Activated CD4-positive, alpha-beta T cell treated with anti-CD3 and anti-CD28 coated beads, Interleukin-2, amount 10 ng/mL, durations not matched to agents 24 days and 14 days (primary cell): ENCODE measurements at regions not wholly inside any gene's neighbourhood (a gene's known extent, or its start where the extent isn't known, plus 50 kb on each side); places are given as distances from the start of the nearest gene placed in this dataset.

Experiments
- DNase-seq: peaks from one replicate; pipeline ENCODE4 v3.0.0; 2022
- H3K27ac Mint-ChIP-seq: one replicate; pipeline ENCODE4 v1.8.0; 2022; ENCODE audit warnings: mild to moderate bottlenecking, mixed read lengths
- H3K27me3 Mint-ChIP-seq: one replicate; pipeline ENCODE4 v1.8.0; 2022; ENCODE audit warnings: mixed read lengths
- H3K36me3 Mint-ChIP-seq: one replicate; pipeline ENCODE4 v1.8.0; 2022; ENCODE audit warnings: low read depth, mild to moderate bottlenecking, mixed read lengths
- H3K4me1 Mint-ChIP-seq: one replicate; pipeline ENCODE4 v1.8.0; 2021; ENCODE audit warnings: mixed read lengths
- H3K4me3 Mint-ChIP-seq: one replicate; pipeline ENCODE4 v1.8.0; 2022; ENCODE audit warnings: mild to moderate bottlenecking, moderate library complexity, mixed read lengths
- H3K9me3 Mint-ChIP-seq: one replicate; pipeline ENCODE4 v1.8.0; 2021; ENCODE audit warnings: mixed read lengths
- intact Hi-C: fragments of 100-400 bp; cut with micrococcal nuclease; formaldehyde crosslinking; loops from one replicate; pipeline ENCODE4 v1.15.1; 2023

GRCh38 chr20:19077370-19078220 lies 134.8 kb upstream of the SLC24A3 start:
- no peaks in the 10 kb centered on the region for H3K36me3 Mint-ChIP-seq
- H3K4me3 Mint-ChIP-seq, result no peak overlapping the region
- H3K27ac Mint-ChIP-seq, result no peak overlapping the region
- H3K4me1 Mint-ChIP-seq, result peaks cover 3% of the 10 kb centered on the region
- H3K27me3 Mint-ChIP-seq, result no peaks in the 10 kb centered on the region
- H3K9me3 Mint-ChIP-seq, result no peaks in the 10 kb centered on the region
- no peak for DNase-seq
- intact Hi-C loops, result no loop called here

GRCh38 chr20:19078448-19079373 lies 133.7 kb upstream of the SLC24A3 start:
- Mint-ChIP-seq H3K4me3 (no peak overlapping the region), H3K27ac (no peak overlapping the region), H3K9me3 (no peaks in the 10 kb centered on the region), H3K27me3 (no peaks in the 10 kb centered on the region), H3K4me1 (peaks cover 3% of the 10 kb centered on the region), H3K36me3 (no peaks in the 10 kb centered on the region)
- DNase-seq, result no peak
- intact Hi-C loops, result no loop called here

GRCh38 chr20:19079536-19080299 lies 132.7 kb upstream of the SLC24A3 start:
- DNase-seq, result no peak
- intact Hi-C loops, result no loop called here
- no peaks in the 10 kb centered on the region for H3K27me3 Mint-ChIP-seq
- H3K4me3 Mint-ChIP-seq, result no peak overlapping the region
- no peaks in the 10 kb centered on the region for H3K9me3 Mint-ChIP-seq
- no peak overlapping the region for H3K27ac Mint-ChIP-seq
- peaks cover 3% of the 10 kb centered on the region for H3K4me1 Mint-ChIP-seq
- no peaks in the 10 kb centered on the region for H3K36me3 Mint-ChIP-seq

GRCh38 chr20:19081937-19082336 lies 130.5 kb upstream of the SLC24A3 start:
- no peak overlapping the region for H3K27ac Mint-ChIP-seq
- H3K4me3 Mint-ChIP-seq, result no peak overlapping the region
- no peaks in the 10 kb centered on the region for H3K36me3 Mint-ChIP-seq
- H3K4me1 Mint-ChIP-seq, result no peaks in the 10 kb centered on the region
- intact Hi-C loops, result no loop called here
- no peaks in the 10 kb centered on the region for H3K9me3 Mint-ChIP-seq
- H3K27me3 Mint-ChIP-seq, result no peaks in the 10 kb centered on the region
- DNase-seq, result no peak

GRCh38 chr20:19083136-19083621 lies 129.3 kb upstream of the SLC24A3 start:
- H3K36me3 Mint-ChIP-seq, result no peaks in the 10 kb centered on the region
- DNase-seq, result no peak
- H3K27me3 Mint-ChIP-seq, result no peaks in the 10 kb centered on the region
- H3K27ac Mint-ChIP-seq, result no peak overlapping the region
- intact Hi-C loops, result no loop called here
- no peak overlapping the region for H3K4me3 Mint-ChIP-seq
- no peaks in the 10 kb centered on the region for H3K9me3 Mint-ChIP-seq
- no peaks in the 10 kb centered on the region for H3K4me1 Mint-ChIP-seq

- Mint-ChIP-seq H3K9me3 (no peaks in the 10 kb centered on the region), H3K27ac (no peak overlapping the region), H3K36me3 (no peaks in the 10 kb centered on the region), H3K27me3 (no peaks in the 10 kb centered on the region), H3K4me1 (no peaks in the 10 kb centered on the region), H3K4me3 (no peak overlapping the region)
- intact Hi-C loops, result no loop called here
- DNase-seq, result no peak
Measured at GRCh38 chr20:19090332-19090731, 122.1 kb upstream of the SLC24A3 start.

GRCh38 chr20:19094959-19095541 lies 117.4 kb upstream of the SLC24A3 start:
- no peaks in the 10 kb centered on the region for H3K9me3 Mint-ChIP-seq
- H3K4me3 Mint-ChIP-seq, result no peak overlapping the region
- DNase-seq, result no peak
- no peaks in the 10 kb centered on the region for H3K36me3 Mint-ChIP-seq
- no peaks in the 10 kb centered on the region for H3K27me3 Mint-ChIP-seq
- no peak overlapping the region for H3K27ac Mint-ChIP-seq
- no peaks in the 10 kb centered on the region for H3K4me1 Mint-ChIP-seq
- intact Hi-C loops, result no loop called here

- no peak for DNase-seq
- Mint-ChIP-seq H3K36me3 (no peaks in the 10 kb centered on the region), H3K9me3 (no peaks in the 10 kb centered on the region), H3K4me3 (no peak overlapping the region), H3K27ac (no peak overlapping the region), H3K4me1 (no peaks in the 10 kb centered on the region), H3K27me3 (no peaks in the 10 kb centered on the region)
- intact Hi-C loops, result no loop called here
Measured at GRCh38 chr20:19095762-19096161, 116.7 kb upstream of the SLC24A3 start.

GRCh38 chr20:19096843-19097242 lies 115.6 kb upstream of the SLC24A3 start:
- DNase-seq, result no peak
- Mint-ChIP-seq H3K4me1 (no peaks in the 10 kb centered on the region), H3K9me3 (no peaks in the 10 kb centered on the region), H3K27ac (no peak overlapping the region), H3K27me3 (no peaks in the 10 kb centered on the region), H3K4me3 (no peak overlapping the region), H3K36me3 (no peaks in the 10 kb centered on the region)
- intact Hi-C loops, result no loop called here

GRCh38 chr20:19098117-19098516 lies 114.3 kb upstream of the SLC24A3 start:
- no peaks in the 10 kb centered on the region for H3K36me3 Mint-ChIP-seq
- no peaks in the 10 kb centered on the region for H3K27me3 Mint-ChIP-seq
- intact Hi-C loops, result no loop called here
- H3K4me3 Mint-ChIP-seq, result no peak overlapping the region
- H3K4me1 Mint-ChIP-seq, result no peaks in the 10 kb centered on the region
- H3K27ac Mint-ChIP-seq, result no peak overlapping the region
- no peaks in the 10 kb centered on the region for H3K9me3 Mint-ChIP-seq
- DNase-seq, result no peak

- Mint-ChIP-seq H3K9me3 (no peaks in the 10 kb centered on the region), H3K4me1 (no peaks in the 10 kb centered on the region), H3K27ac (no peak overlapping the region), H3K4me3 (no peak overlapping the region), H3K36me3 (no peaks in the 10 kb centered on the region), H3K27me3 (no peaks in the 10 kb centered on the region)
- DNase-seq, result no peak
- intact Hi-C loops, result no loop called here
Measured at GRCh38 chr20:19098806-19099578, 113.5 kb upstream of the SLC24A3 start.

GRCh38 chr20:19099596-19100545 lies 112.6 kb upstream of the SLC24A3 start:
- no peaks in the 10 kb centered on the region for H3K27me3 Mint-ChIP-seq
- intact Hi-C loops, result no loop called here
- H3K36me3 Mint-ChIP-seq, result no peaks in the 10 kb centered on the region
- no peak overlapping the region for H3K4me3 Mint-ChIP-seq
- H3K4me1 Mint-ChIP-seq, result no peaks in the 10 kb centered on the region
- DNase-seq, result no peak
- no peak overlapping the region for H3K27ac Mint-ChIP-seq
- H3K9me3 Mint-ChIP-seq, result no peaks in the 10 kb centered on the region
